IMR-90 (cell line): ENCODE measurements at regions not wholly inside any gene's neighbourhood (a gene's known extent, or its start where the extent isn't known, plus 50 kb on each side); places are given as distances from the start of the nearest gene placed in this dataset.

Experiments used
- ATAC-seq: fragments of 200-7000 bp; cut with Tn5 transposase; 2 replicates; pipeline ENCODE4 v1.9.1; 2020; ENCODE audit warnings: low read depth, mild to moderate bottlenecking, moderate library complexity
- BruUV-seq: library from RNA; stranded (reverse); fragments of 400-500 nt; replicated peaks from 2 replicates; lab custom pipeline; 2021; lab: Mats Ljungman, UMichigan
- CTCF ChIA-PET: fragments of 300-600 bp; formaldehyde crosslinking; extraction: SDS; loops from one replicate; lab custom pipeline; 2021; ENCODE audit warnings: antibody characterized with exemption; lab: Yijun Ruan, JAX
- POLR2A ChIA-PET: fragments of 300-600 bp; sonication (Branson Sonifier 250); formaldehyde crosslinking; loops from one replicate; lab custom pipeline; 2022; ENCODE audit warnings: antibody characterized with exemption; ENCODE audit not compliant: unreplicated experiment; lab: Charles Lee
- DNase-seq: peaks from one replicate; pipeline ENCODE4 v3.0.0; 2013
- H2AFZ ChIP-seq: replicated peaks from 2 replicates; pipeline ENCODE3; 2013; ENCODE audit warnings: low read length, mild to moderate bottlenecking; ENCODE audit not compliant: poor library complexity
- H2AK5ac ChIP-seq: 2 replicates; pipeline ENCODE4 v1.6.1; 2013; ENCODE audit warnings: low read depth, low read length, inconsistent platforms
- H2AK9ac ChIP-seq: replicated peaks from 2 replicates; pipeline ENCODE3; 2013; ENCODE audit warnings: mild to moderate bottlenecking, low read depth, low read length, moderate library complexity; ENCODE audit not compliant: poor library complexity
- H2BK120ac ChIP-seq: 2 replicates; pipeline ENCODE4 v1.6.1; 2013; ENCODE audit warnings: low read depth, low read length, inconsistent platforms
- H2BK15ac ChIP-seq: 3 replicates; pipeline ENCODE4 v1.6.1; 2013; ENCODE audit warnings: low read depth, low read length, inconsistent platforms
- H2BK20ac ChIP-seq: 2 replicates; pipeline ENCODE4 v1.6.1; 2013; ENCODE audit warnings: low read depth, mild to moderate bottlenecking, inconsistent platforms, low read length, moderate library complexity
- H2BK5ac ChIP-seq: 2 replicates; pipeline ENCODE4 v1.6.1; 2013; ENCODE audit warnings: mild to moderate bottlenecking, low read depth, low read length, inconsistent platforms; ENCODE audit not compliant: poor library complexity, severe bottlenecking
- H3K14ac ChIP-seq: replicated peaks from 2 replicates; pipeline ENCODE4 v1.6.1; 2013; ENCODE audit warnings: low read depth, low read length, inconsistent platforms
- H3K18ac ChIP-seq: 2 replicates; pipeline ENCODE4 v1.6.1; 2013; ENCODE audit warnings: low read depth, low read length, control low read depth
- H3K23ac ChIP-seq: 2 replicates; pipeline ENCODE4 v1.6.1; 2013; ENCODE audit warnings: low read depth, low read length, inconsistent platforms
- H3K27ac ChIP-seq: 2 replicates; pipeline ENCODE4 v1.5.1; 2013; ENCODE audit warnings: mild to moderate bottlenecking, control low read depth, low read length; ENCODE audit not compliant: insufficient read depth
- H3K27me3 ChIP-seq: 2 replicates; pipeline ENCODE4 v1.6.1; 2013; ENCODE audit warnings: low read length; ENCODE audit not compliant: control insufficient read depth, insufficient read depth
- H3K36me3 ChIP-seq: 2 replicates; pipeline ENCODE4 v1.6.1; 2013; ENCODE audit warnings: low read length, mixed read lengths; ENCODE audit not compliant: control insufficient read depth, insufficient read depth
- H3K4ac ChIP-seq: 2 replicates; pipeline ENCODE4 v1.6.1; 2013; ENCODE audit warnings: low read depth, low read length, inconsistent platforms
- H3K4me1 ChIP-seq: 2 replicates; pipeline ENCODE4 v1.6.1; 2013; ENCODE audit warnings: low read length, mixed read lengths; ENCODE audit not compliant: control insufficient read depth, insufficient read depth
- H3K4me2 ChIP-seq: 2 replicates; pipeline ENCODE4 v1.6.1; 2013; ENCODE audit warnings: low read depth, mild to moderate bottlenecking, control low read depth, low read length, moderate library complexity
- H3K4me3 ChIP-seq: 2 replicates; pipeline ENCODE4 v1.5.1; 2013; ENCODE audit warnings: low read depth, mild to moderate bottlenecking, control low read depth, low read length, moderate library complexity; ENCODE audit not compliant: insufficient read depth
- H3K56ac ChIP-seq: 2 replicates; pipeline ENCODE4 v1.6.1; 2013; ENCODE audit warnings: low read length, inconsistent platforms; ENCODE audit not compliant: insufficient read depth; ENCODE audit errors: extremely low read depth
- H3K79me1 ChIP-seq, 2 experiments: 2 replicates each; pipeline ENCODE4 v1.6.1; 2013; ENCODE audit warnings: low read length in 2 of 2, inconsistent platforms in 1 of 2, low read depth in 1 of 2
- H3K9ac ChIP-seq: 2 replicates; pipeline ENCODE4 v1.6.1; 2013; ENCODE audit warnings: low read depth, low read length, control low read depth
- H3K9me1 ChIP-seq: 2 replicates; pipeline ENCODE4 v1.6.1; 2013; ENCODE audit warnings: low read length, inconsistent platforms; ENCODE audit not compliant: insufficient read depth
- H3K9me3 ChIP-seq: 2 replicates; pipeline ENCODE4 v1.6.1; 2013; ENCODE audit warnings: low read length; ENCODE audit not compliant: control insufficient read depth, insufficient read depth
- H4K20me1 ChIP-seq: 2 replicates; pipeline ENCODE4 v1.6.1; 2013; ENCODE audit warnings: low read length, inconsistent platforms; ENCODE audit not compliant: insufficient read depth
- H4K5ac ChIP-seq: 2 replicates; pipeline ENCODE4 v1.6.1; 2013; ENCODE audit warnings: mild to moderate bottlenecking, low read depth, low read length, control low read depth
- H4K8ac ChIP-seq, 2 experiments: 2 replicates each; pipeline ENCODE4 v1.6.1; 2013; ENCODE audit warnings: low read depth in 2 of 2, low read length in 2 of 2, control low read depth in 1 of 2, inconsistent platforms in 1 of 2
- H4K91ac ChIP-seq: 2 replicates; pipeline ENCODE4 v1.6.1; 2013; ENCODE audit warnings: low read depth, low read length, inconsistent platforms; ENCODE audit not compliant: insufficient read depth
- BHLHE40 ChIP-seq: fragments of 150-350 bp; IDR thresholded peaks from 2 replicates; pipeline ENCODE4 v1.6.1; 2016; ENCODE audit warnings: mild to moderate bottlenecking, low read depth, low read length
- CHD1 ChIP-seq: IDR thresholded peaks from 2 replicates; pipeline ENCODE4 v1.6.1; 2012; ENCODE audit warnings: low read depth, low read length, improper control_type of control experiment
- ELK1 ChIP-seq: fragments of 150-350 bp; IDR thresholded peaks from 2 replicates; pipeline ENCODE4 v1.6.1; 2016; ENCODE audit warnings: low read depth, mild to moderate bottlenecking, low read length, moderate library complexity, borderline replicate concordance
- MAFK ChIP-seq: IDR thresholded peaks from 2 replicates; pipeline ENCODE4 v1.6.1; 2012; ENCODE audit warnings: low read depth, low read length, improper control_type of control experiment
- MAZ ChIP-seq: IDR thresholded peaks from 2 replicates; pipeline ENCODE4 v1.6.1; 2012; ENCODE audit warnings: low read depth, mild to moderate bottlenecking, low read length, improper control_type of control experiment, moderate library complexity, borderline replicate concordance
- MXI1 ChIP-seq: IDR thresholded peaks from 2 replicates; pipeline ENCODE4 v1.6.1; 2012; ENCODE audit warnings: low read depth, mild to moderate bottlenecking, low read length, moderate library complexity, borderline replicate concordance
- NFE2L2 ChIP-seq: fragments of 150-350 bp; IDR thresholded peaks from 2 replicates; pipeline ENCODE4 v1.6.1; 2016; ENCODE audit warnings: low read depth, mild to moderate bottlenecking, low read length
- POLR2A ChIP-seq: IDR thresholded peaks from 2 replicates; pipeline ENCODE4 v1.6.1; 2012; ENCODE audit warnings: mild to moderate bottlenecking, low read depth, low read length
- RAD21 ChIP-seq: IDR thresholded peaks from 2 replicates; pipeline ENCODE4 v1.6.1; 2012; ENCODE audit warnings: low read length, improper control_type of control experiment
- RCOR1 ChIP-seq: IDR thresholded peaks from 2 replicates; pipeline ENCODE4 v1.6.1; 2012; ENCODE audit warnings: mild to moderate bottlenecking, low read length, improper control_type of control experiment; ENCODE audit not compliant: insufficient replicate concordance
- RFX5 ChIP-seq: IDR thresholded peaks from 2 replicates; pipeline ENCODE4 v1.8.0; 2012; ENCODE audit warnings: low read depth, mild to moderate bottlenecking, low read length, moderate library complexity
- SMC3 ChIP-seq: fragments of 150-350 bp; IDR thresholded peaks from 2 replicates; pipeline ENCODE4 v1.6.1; 2016; ENCODE audit warnings: low read depth, mild to moderate bottlenecking, antibody characterized with exemption, low read length, moderate library complexity
- USF2 ChIP-seq: fragments of 150-350 bp; IDR thresholded peaks from 2 replicates; pipeline ENCODE4 v1.6.1; 2017; ENCODE audit warnings: mild to moderate bottlenecking, antibody characterized with exemption, low read length, low read depth
- WGBS, 2 experiments: methylation state at CpG; one replicate each; pipeline versions ENCODE4 v1.1.5 to v1.1.7; 2013; ENCODE audit warnings: missing lambda C conversion rate in 2 of 2; ENCODE audit not compliant: insufficient read length in 1 of 2; ENCODE audit errors: extremely low coverage in 2 of 2; 5-methylcytosine and 5-hydroxymethylcytosine counted together
- dilution Hi-C: fragments of 300-500 bp; cut with HindIII; formaldehyde crosslinking; loops from one replicate; pipeline ENCODE4 v1.14.3; 2018; ENCODE audit warnings: low sequenced_read_pairs; ENCODE audit not compliant: unreplicated experiment
- in situ Hi-C: fragments of 300-500 bp; cut with MboI; formaldehyde crosslinking; loops from 3 replicates; pipeline ENCODE4 v1.14.3; 2019; ENCODE audit warnings: low sequenced_read_pairs, inconsistent platforms, mixed read lengths
- intact Hi-C: fragments of 100-400 bp; cut with micrococcal nuclease; formaldehyde crosslinking; loops from 2 replicates; pipeline ENCODE4 v1.10.0; 2022
- TF ChIP-seq, protein P1 (sequence below): conservative IDR thresholded peaks from 2 replicates; pipeline ENCODE4 v1.5.1; 2012; ENCODE audit warnings: mild to moderate bottlenecking, low read depth, low read length, improper control_type of control experiment

DNA sequence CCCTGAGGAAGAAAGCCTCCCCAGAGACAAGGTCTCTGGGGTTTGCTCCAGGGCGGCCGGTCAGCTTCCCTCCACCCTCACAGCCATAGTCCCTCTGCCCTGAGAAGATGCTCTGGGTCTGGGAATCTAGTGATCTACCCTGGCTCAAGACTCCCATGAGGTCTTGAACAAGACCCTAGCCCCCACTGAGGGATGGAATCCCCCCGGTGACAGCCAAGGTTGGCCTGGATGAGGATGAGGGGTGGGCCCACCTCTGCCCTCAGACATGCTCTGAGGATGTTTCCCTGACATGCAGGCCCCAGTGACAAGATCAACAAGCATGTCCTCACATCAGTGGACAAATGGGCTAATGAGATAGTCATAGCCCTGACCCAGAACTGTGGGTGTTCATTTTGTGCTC is 138.6 kb downstream of the C5orf15 start:
- Histone ChIP-seq H3K4me1 (no peaks in the 10 kb centered on the region), H3K4me2 (no peak overlapping the region), H4K20me1 (no peaks in the 10 kb centered on the region), H2AK9ac (no peak overlapping the region), H3K27me3 (peaks cover 11% of the 10 kb centered on the region), H4K8ac (no peak overlapping the region), H3K18ac (no peak overlapping the region), H3K9me1 (no peaks in the 10 kb centered on the region), H4K91ac (no peak overlapping the region), H4K5ac (no peak overlapping the region), H3K9me3 (no peaks in the 10 kb centered on the region), H3K36me3 (no peaks in the 10 kb centered on the region), H3K56ac (no peak overlapping the region), H2AFZ (no peak overlapping the region), H3K4me3 (no peak overlapping the region), H3K4ac (no peak overlapping the region), H2BK15ac (no peak overlapping the region), H2BK20ac (no peak overlapping the region), H3K14ac (no peak overlapping the region), H3K79me1 (no peaks in the 10 kb centered on the region), H2AK5ac (no peak overlapping the region), H2BK5ac (no peak overlapping the region), H3K23ac (no peak overlapping the region), H2BK120ac (no peak overlapping the region), H3K9ac (no peak overlapping the region), H3K27ac (no peak overlapping the region)
- ChIA-PET CTCF (no interaction called here), POLR2A (no interaction called here)
- dilution Hi-C loops (no loop called here), intact Hi-C loops (no loop called here), in situ Hi-C loops (no loop called here)
- no peak for ATAC-seq
- no CpG with 5 or more reads among the region's 3 CpGs for WGBS, 2 experiments
- TF ChIP-seq SMC3 (no peak), RAD21 (no peak), BHLHE40 (no peak), USF2 (no peak), RFX5 (no peak), MXI1 (no peak), RCOR1 (no peak), CHD1 (no peak), MAFK (no peak), NFE2L2 (no peak), POLR2A (no peak), MAZ (no peak), ELK1 (no peak)
- TF ChIP-seq, protein P1, sequence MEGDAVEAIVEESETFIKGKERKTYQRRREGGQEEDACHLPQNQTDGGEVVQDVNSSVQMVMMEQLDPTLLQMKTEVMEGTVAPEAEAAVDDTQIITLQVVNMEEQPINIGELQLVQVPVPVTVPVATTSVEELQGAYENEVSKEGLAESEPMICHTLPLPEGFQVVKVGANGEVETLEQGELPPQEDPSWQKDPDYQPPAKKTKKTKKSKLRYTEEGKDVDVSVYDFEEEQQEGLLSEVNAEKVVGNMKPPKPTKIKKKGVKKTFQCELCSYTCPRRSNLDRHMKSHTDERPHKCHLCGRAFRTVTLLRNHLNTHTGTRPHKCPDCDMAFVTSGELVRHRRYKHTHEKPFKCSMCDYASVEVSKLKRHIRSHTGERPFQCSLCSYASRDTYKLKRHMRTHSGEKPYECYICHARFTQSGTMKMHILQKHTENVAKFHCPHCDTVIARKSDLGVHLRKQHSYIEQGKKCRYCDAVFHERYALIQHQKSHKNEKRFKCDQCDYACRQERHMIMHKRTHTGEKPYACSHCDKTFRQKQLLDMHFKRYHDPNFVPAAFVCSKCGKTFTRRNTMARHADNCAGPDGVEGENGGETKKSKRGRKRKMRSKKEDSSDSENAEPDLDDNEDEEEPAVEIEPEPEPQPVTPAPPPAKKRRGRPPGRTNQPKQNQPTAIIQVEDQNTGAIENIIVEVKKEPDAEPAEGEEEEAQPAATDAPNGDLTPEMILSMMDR, result no peak
- BruUV-seq, result no TSS peak
- no peak for DNase-seq
